NCI-H524 treated with DMSO at 0.1 percent for 48 hours (cell line): ENCODE measurements at regions not wholly inside any gene's neighbourhood (a gene's known extent, or its start where the extent isn't known, plus 50 kb on each side); places are given as distances from the start of the nearest gene placed in this dataset.

Experiments
- DNase-seq: peaks from one replicate; lab custom pipeline; 2025; lab: John Stamatoyannopoulos, UW

DNA sequence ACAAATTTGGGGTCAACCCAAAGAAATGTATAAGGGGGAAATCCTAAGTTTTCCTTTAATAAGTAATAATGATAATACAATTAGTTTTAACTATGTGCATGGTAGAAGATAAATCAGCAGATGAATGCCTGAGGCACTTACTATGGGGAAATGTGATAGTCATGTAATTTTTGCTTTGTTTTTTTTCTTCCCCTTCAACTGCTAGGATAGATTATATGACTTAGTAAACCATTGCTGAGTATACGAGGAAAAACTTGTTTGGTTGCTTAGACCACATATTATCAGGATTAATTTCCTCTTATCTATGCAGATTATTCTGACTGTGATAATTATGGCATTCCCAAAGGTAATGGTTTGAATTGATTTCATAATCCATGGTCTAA, 181.1 kb downstream of the TGFB2 start:
- no peak for DNase-seq

DNA sequence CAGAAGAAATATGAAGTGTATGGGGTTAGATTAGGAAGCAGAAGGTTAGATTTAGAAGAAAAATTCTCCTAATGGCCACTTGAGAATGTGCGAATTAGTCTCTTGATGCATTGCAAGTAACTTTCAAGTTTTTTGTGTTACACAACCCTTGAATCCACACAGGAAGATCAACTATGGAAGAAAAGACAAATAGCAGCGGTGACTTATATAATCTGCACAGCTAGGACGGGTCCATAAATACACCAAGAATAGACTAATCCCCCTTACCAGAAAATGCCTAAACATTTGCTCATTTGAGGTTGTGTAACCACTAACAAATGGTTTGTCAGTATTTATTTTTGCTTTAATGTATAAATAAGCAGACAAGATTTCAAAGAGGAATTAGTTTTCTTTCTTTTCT, 182.6 kb downstream of the TGFB2 start:
- no peak for DNase-seq

DNA sequence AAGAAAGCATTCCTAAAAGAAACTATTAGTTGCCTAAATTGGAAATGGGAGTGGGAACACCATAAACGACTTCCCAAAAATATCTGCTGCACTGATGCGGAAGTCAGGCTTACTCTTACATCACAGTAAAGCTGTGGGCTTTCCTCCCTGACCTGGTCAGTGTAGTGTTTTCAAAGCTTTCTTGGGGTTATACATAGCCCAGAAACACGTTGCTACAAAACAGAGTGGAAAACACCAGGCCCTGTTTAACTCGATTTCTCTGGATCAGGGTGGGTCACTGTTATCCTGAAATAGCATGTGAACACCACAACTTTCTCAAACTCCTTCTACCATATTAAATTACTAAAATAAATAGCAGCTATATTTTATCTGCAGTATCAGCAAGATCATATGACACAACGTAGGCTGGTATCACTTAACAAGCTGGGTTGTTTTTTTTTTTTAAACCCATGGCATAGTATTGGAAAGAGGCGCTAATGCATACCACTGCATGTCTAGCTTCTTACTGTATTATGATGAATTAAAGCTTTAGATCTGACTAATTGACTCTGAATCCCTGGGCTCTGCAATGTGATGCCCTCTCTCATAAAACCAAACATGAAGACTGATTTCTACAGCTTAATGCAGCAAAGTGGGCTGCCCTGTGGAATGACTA, 184.6 kb downstream of the TGFB2 start:
- no peak for DNase-seq

DNA sequence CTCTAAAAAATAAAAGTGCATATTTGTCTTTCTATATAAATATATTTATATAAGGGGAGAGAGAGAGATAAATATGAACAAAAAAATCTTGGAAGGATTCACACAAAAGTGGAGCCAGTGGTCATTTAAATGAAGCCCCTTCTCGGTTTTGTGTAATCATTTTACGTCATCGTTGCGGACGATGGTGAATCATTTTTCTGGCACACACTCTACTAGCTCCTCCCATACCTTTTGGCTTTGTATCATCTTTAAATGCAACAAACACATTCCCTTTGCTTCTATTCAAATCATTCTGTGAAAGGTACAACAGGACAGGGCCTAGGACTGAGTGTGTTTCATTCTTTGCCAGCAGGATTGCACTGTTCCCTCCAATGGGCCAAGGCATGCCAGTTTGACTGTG, 186.8 kb downstream of the TGFB2 start:
- DNase-seq: no peak

DNA sequence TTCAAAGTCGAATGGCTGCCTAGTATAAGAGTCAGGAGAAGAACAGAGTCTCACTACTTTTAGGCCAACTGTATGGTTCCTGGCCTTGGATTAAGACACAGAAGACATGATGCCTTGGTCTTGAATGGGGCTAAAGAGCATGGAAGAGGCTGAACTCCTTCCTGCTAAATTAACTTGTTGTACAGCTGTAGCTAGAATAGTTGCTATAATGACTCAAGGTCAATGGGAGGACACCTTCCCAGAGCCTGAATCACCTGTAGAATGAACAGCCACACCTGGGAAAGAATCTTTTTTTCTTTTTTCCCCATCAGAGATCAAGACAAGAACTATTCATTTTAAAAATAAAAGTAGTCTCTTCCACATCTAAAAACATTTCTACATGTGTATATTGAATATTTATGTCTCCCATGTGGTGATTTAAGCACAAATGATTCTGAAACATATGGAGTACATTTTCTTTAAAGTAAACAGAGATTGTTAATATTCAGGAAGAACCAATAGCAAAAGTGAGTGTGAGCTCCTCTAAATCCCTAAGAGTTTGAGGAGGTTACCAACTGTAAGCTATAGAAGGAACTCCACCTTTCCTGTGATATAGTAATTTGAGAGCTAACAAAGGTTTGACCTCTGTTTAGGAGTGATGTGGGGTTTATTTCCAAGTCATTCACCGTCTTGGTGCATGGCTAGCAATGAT, 191.3 kb downstream of the TGFB2 start:
- DNase-seq: no peak

DNA sequence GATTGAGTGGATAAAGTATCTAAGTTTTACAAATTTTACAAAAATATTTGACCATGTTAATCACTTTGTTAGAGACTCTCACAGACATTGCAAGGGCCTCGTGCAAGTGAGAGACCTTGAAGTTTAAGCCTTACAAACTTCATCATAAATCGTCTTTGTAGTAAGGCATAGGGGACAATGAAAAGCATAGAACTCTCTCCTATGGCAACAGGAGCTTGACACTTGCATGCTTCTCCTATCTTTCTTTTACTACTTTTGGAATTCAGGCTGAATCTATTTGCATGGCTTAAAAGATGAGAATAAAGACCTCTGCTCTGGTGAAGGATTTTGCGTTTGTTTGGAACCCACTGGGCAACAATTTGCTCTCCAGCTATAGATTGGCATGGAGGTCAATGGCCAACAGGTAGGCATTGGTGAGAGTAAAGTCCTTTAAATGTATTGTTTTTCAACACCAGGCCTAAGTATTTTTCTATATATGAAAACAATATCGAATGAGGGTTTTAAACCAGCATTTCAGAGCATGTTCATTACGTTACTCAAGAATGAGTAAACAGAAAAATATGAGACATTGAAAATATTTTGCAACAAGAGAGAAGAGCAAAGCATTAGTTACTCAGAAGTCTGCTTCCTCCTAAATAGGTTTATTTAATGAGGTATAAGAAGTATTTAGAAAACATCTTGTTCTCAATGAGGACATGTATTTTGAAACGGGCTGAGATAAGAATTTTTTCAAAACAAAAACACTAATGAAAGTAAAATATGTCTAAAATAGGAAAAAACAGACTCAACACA, 192.2 kb downstream of the TGFB2 start:
- DNase-seq: no peak

DNA sequence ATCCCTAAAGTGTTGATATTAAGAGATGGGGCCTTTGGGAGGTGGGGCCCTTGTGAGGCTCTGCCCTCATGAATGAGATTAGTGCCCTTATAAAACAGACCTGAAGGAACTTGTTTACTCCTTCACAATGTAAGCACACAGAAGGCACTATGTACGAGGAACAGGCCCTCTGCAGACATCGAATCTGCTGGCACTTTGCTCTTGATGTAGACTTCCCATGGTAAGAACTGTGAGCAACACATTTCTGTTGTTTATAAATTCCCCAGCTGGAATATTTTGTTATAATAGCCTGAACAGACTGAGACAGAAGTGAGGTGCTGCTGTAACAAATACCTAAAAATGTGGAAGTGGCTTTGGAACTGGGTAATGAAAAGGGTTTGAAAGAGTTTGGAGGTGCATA, 193.2 kb downstream of the TGFB2 start:
- no peak for DNase-seq

DNA sequence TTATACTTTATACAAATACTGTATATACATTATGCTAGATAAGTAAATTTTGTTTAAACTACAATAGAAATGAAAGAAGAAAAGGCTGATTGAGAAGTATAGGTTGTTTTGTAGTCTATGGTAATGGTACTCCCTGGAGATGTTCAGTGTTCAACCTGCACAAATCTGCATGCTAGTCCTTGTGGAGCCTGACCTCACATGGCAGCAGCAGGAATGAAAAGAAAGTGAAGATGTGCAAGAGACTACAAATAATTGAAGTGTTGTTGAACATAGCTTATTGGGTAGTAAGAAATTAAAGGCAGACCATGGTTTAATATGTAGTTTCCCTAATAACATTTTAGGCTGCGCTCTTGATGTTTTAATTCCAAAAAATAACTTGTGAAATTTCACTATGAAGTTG, 201.2 kb downstream of the TGFB2 start:
- DNase-seq: no peak

DNA sequence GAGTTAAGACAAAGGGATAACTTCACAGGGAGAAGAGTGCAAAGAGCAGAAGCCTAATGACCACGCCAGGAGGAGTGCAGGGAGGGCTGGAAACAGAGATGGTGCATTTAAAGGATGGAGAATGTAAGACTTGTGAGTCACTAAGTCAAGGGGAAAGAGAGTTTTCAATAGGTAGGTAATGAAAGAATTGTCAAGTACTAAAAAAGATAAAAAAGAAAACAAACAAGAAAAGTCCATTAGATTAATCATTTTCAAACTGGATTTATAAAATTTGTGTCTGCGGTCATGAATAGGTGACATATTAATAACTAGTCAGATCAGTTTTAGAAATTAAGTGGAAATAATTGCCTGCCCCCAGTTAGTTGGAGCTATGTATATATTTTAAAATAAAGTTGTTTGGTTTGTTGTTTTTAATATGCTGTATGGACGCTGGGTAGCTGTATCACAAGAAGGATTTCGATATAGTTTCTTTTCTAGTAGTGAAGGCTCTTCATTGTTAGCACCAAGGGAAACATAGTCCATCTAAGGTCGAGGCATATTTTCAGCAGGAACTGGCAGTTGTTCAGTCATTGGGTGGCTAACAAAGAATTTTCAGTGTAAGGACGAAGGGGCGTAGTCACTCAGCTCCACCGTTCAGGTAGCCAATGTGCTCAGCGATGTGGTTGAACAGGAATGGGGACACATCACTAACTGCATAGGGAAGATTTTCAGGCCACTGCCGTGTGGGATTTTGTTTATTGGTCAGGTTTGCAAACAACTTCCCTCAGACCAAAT, 203.0 kb downstream of the TGFB2 start:
- no peak for DNase-seq

DNA sequence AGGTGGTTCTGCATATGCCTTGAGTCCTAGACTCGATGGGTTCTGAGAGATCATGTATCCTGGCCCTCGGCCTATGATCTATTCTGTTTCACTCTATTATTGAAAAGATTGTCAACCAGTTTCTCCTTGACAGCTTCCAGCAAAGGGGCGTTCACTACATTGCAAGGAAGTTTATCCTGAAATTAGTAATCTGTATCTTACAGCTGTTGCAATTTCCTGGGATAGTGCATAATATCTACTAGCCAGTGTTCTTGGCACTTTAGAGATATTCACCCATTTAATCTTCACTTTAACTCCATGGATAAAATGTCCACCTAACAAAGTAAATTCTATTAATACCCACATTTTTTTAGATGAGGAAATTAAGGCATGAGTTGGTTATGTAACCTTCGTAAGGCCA, 203.6 kb downstream of the TGFB2 start:
- no peak for DNase-seq

DNA sequence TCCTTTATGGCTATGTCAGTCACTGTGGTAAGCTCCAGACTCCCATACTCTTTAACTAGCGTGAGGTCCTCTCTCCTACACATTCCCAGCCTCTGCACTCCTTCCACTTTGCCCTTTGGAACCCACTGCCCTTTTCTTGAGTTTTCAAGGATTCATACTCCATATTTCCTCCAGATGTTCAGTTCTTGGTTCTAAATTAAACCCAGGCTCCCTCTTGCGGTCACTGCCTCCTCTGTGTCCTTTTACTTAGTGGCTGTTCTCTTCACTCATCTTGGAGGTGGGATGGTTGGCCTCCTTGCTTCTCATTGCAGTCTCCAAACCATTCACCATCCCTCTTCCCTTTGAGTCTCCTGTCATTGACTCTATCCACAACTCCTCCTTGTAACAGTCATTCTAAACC, 208.1 kb downstream of the TGFB2 start:
- no peak for DNase-seq

DNA sequence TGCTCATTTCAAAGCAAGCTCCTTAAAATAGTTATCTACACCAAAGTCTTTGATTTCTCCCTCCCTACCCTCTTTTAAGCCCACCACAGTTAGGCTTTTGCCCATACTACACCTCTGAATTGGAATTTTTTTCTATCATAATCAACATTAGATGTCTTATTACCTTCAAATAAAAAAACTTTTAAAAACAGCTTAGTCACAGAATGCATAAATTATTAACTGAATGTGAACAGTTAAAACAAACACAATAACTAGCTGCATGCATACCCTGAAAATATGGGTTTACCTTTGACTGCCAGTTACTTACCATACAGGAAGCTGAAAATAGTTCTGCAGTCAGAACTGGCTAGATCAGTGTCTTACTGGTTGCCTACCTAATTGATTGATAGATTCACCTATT, 210.9 kb downstream of the TGFB2 start:
- DNase-seq: no peak

DNA sequence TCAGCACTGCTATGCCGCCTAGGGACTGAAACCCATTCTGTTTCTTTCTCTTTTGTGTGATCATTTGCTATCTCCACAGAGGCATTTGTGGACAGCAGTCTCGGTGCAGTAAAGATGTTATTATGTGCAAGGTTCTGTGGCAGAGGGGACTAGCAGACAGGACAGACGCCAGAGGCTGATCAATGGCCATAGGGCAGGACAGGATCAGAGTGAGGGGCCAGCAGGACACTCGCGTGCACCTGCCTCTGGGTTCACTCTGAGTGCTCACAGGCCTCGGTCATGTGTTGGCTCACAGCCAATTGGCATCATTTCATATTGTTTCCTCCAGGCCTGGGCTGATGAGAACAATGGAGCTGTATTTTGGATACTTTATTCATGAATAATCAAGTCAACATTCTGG, 212.6 kb downstream of the TGFB2 start:
- no peak for DNase-seq

DNA sequence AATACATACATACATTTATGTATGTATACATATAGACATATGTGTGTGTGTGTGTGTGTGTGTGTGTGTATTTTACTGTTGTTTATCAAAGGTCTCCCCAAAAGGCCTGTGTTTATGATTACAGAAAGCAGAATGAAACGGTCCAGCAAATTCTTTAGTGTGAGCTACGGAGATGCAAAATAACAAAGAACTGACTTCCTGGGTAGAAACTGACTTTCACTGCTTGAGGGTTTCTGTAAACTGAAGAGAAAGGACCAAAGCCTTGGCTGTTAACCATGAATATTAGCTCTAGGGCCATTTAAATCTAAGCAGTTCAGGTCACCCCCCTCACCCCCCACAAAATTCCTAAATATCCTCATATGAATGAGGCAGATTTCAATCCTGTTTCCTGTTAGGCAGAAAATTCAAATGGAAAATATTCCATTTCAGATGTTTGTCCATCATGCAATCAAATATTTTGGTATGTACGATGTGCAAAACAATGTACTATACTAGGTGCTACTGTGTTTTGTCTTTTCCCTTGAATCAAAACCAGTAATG, 213.2 kb downstream of the TGFB2 start:
- no peak for DNase-seq

DNA sequence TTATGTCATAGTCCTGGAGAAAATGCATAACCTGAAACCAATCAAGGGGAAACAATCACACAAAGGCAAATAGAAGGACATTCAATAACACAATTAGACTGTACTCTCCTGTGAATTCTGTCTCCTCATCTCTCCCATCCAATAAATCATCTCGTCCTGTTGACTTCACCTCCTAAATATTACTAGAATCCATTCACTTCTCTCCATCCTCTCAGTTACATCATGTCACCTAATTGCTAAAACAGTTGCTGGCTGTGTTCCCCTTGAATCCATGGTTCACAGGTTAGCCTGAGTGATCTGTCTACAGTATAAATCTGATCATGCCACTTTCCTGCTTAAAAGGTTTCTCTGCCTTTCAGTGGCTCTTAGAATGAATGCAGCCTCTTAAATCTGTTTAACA, 220.2 kb downstream of the TGFB2 start:
- DNase-seq: no peak

DNA sequence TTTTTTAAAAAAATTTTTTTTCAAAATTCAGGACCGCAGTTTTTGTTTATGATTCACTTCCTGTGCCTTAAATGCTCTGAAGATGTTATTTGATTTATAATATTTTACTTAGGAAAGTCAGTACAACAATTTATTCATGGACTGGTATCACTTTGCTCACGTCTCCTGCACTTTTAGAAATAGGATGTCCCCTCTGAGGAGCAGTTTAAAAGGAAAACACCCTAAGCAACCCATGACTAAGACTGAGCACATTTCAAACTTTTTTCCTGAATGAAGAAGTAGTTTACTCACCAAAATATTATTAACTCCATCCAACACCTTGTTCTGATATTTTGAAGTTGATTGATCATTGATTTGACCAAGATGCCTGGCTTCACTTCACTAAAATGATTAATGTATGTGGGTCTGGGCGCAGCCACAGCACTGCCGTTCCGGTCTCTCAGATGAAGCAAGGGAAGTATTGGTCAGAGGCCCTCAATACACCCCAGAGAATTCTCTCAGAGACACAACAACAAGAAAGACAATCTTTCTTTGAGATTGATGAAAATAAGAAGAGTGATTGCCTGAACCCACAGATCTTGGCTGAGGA, 223.9 kb downstream of the TGFB2 start:
- no peak for DNase-seq

DNA sequence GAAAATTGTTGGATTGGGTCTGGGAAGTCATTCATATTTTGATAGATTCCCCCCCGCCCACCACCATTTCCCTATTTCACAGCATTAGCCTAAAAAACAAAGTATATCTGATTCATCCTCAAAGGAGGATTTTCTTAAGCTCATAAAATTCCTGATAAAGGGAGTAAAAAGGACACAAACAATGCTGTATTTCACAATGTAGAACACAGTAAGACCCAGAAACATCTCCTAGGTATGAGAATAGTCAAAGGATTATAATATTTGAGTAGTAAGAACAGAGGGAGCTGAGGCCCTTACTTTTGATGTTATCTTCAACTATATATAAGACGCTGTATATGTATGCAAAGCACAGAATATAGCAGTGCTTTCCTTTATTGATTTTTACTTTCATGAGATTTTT, 225.3 kb downstream of the TGFB2 start:
- no peak for DNase-seq

DNA sequence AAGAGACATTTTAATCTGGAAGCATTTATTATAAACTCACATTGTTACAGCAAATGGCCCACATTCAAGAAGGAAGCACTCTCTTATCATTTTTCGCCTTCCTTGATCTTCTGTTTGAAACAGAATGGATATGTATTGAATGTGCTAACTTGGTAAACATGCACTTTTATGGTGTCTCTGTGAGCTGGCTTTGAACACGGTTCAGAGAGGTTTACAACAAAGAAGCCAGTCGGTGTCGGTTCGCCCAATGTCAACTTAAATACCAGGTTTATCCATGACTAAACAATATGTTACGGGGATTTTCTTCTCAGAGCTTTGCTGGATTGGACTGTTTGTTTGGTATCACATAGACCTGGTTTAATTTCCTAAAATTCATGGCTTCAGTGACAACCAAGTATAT, 226.4 kb downstream of the TGFB2 start:
- no peak for DNase-seq

DNA sequence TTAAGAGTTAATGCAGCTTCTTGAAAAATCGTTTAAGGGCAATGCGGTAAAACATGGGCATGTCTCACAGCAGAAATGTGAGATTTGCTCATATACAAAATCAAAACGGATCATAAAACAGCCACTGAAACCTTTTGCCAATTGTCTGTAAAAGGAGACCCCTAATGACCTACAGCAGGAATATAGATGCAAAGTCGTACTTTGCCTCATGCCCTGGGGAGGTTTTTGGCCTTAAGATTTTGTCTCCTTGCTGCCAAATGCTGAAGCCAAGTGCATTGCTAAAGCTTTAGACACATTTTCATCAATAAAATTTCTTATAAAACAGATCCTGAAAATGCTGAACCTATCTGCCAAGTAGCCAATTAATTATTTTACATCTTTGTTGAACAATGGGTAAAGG, 226.9 kb downstream of the TGFB2 start:
- DNase-seq: no peak

DNA sequence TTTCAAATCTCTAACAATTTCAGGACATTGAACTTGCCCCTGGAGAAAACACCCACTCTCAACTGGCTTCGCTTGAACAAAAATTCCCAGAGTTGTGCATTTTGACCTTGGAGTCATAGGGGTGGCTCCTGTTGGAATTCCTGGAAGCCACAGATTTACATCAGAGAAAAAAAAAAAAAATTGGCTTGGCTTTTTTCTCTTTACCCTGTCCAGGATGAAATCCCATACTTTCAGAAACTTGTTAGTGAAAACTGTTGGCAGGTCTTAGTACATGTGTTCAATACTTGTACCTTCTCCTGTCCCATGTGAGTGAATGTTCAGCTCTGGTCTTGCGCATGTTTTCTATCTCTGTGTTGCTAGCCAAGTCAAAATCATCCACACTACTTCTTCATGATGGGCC, 228.8 kb downstream of the TGFB2 start:
- DNase-seq: no peak

DNA sequence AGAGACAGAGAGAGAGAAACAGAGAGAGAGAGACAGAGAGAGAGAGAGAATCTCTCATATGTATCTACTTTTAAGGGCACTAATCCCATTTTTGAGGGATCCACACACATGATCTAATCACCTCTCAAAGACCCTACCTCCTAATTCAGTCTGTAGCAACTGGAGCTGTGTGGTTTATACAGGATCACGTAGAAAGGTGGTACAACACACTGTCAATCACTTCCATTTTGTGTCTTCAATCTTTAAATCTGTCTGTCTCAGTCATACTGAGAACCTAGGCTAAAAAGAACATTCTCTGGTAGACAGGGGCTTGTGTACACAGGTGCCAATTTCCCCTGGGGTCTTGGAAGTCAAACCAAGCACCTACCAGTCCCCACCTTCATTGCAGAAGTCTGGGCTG, 229.9 kb downstream of the TGFB2 start:
- DNase-seq: no peak

DNA sequence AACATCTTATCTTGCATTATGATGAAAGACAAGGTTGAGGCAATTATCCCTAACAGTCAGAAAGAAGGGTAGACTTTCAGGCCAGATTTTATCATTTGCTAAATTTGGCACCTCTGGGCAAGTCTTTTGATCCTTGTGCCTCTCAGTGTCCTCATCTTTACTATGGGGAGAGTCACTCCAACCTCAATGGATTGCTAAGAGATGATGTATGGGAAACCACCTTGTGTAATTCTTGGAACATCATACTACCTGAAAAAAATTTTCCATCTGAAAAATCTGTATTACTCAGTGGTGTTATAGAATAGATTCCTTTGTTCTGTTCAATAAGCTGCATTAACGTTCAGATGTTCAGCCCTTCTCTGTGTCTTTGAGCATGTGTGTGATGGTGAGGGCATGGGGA, 230.7 kb downstream of the TGFB2 start:
- DNase-seq: no peak
